ENCODE measurements at regions not wholly inside any gene's neighbourhood (a gene's known extent, or its start where the extent isn't known, plus 50 kb on each side); places are given as distances from the start of the nearest gene placed in this dataset.

DNA sequence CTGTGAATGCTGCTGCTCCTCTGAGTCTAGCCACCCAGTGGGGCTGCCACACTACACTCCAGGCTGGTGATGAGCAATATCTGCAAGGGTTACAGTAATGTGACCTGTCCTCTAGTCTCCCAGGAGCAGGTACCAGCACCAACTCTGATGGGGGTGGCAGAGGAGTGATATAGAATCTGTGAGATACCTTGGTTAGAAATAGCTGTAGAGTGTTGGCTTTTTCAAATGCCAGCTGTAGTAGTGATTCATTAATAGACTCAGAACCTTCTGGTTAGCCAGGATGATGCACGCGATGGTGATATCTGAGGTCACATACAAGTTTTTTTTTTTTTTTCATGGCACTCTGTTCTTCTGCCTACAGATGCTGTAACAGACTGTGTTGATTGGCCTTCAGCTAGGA is 757.1 kb downstream of the INHBA start:
- no peaks in the 10 kb centered on the region for H3K36me3 ChIP-seq (ENCODE audit: control insufficient read depth, insufficient read depth, low read length)

GRCh38 chr7:40944981-40945585 is 757.8 kb downstream of the INHBA start:
- Histone ChIP-seq H3K27ac (ENCODE audit: low read depth, low read length) (no peak overlapping the region), H3K27me3 (ENCODE audit: control insufficient read depth, insufficient read depth, low read length) (no peaks in the 10 kb centered on the region), H3K4me1 (ENCODE audit: control insufficient read depth, insufficient read depth, low read length) (no peaks in the 10 kb centered on the region), H3K9ac (ENCODE audit: low read length) (no peak overlapping the region), H3K9me3 (ENCODE audit: control insufficient read depth, insufficient read depth, low read depth, low read length) (peaks cover 10% of the 10 kb centered on the region; the same call in 1 of the 2 replicates), H3K36me3 (ENCODE audit: control insufficient read depth, insufficient read depth, low read length) (no peaks in the 10 kb centered on the region), H3K4me3 (ENCODE audit: low read depth, low read length) (no peak overlapping the region)

More for the DNA sequence above, 757.1 kb downstream of the INHBA start:
- Histone ChIP-seq H3K9me3 (ENCODE audit: control insufficient read depth, insufficient read depth, low read depth, low read length) (peaks cover 10% of the 10 kb centered on the region; the same call in 1 of the 2 replicates), H3K27ac (ENCODE audit: low read depth, low read length) (no peak overlapping the region), H3K4me1 (ENCODE audit: control insufficient read depth, insufficient read depth, low read length) (no peaks in the 10 kb centered on the region), H3K27me3 (ENCODE audit: control insufficient read depth, insufficient read depth, low read length) (no peaks in the 10 kb centered on the region), H3K9ac (ENCODE audit: low read length) (no peak overlapping the region), H3K4me3 (ENCODE audit: low read depth, low read length) (no peak overlapping the region)

DNA sequence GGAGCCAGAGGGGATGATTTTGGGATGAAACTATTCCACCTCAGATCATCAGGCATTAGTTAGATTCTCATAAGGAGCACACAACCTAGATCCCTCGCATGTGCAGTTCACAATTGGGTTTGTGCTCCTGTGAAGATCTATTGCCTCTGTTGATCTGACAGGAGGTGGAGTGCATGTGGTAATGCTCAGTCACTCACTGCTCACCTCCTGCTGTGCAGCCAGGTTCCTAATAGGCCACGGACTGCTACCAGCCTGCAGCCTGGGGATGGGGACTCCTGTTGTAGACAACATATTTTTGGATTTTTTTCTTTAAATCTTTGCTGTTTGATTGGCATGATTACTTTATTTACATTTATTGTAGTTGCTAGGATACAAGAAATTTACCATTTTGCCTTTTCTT is 765.0 kb downstream of the INHBA start:
- H3K27me3 ChIP-seq (ENCODE audit: control insufficient read depth, insufficient read depth, low read length): no peaks in the 10 kb centered on the region
- H3K9me3 ChIP-seq (ENCODE audit: control insufficient read depth, insufficient read depth, low read depth, low read length): peaks cover 4% of the 10 kb centered on the region

GRCh38 chr7:40935435-40935834 is 767.5 kb downstream of the INHBA start:
- Histone ChIP-seq H3K9ac (ENCODE audit: low read length) (no peak overlapping the region), H3K36me3 (ENCODE audit: control insufficient read depth, insufficient read depth, low read length) (no peaks in the 10 kb centered on the region), H3K4me3 (ENCODE audit: low read depth, low read length) (no peak overlapping the region), H3K27me3 (ENCODE audit: control insufficient read depth, insufficient read depth, low read length) (no peaks in the 10 kb centered on the region), H3K9me3 (ENCODE audit: control insufficient read depth, insufficient read depth, low read depth, low read length) (peaks cover 4% of the 10 kb centered on the region), H3K27ac (ENCODE audit: low read depth, low read length) (no peak overlapping the region), H3K4me1 (ENCODE audit: control insufficient read depth, insufficient read depth, low read length) (no peaks in the 10 kb centered on the region)

More for the DNA sequence above, 765.0 kb downstream of the INHBA start:
- H3K27ac ChIP-seq (ENCODE audit: low read depth, low read length): no peak overlapping the region
- no peaks in the 10 kb centered on the region for H3K36me3 ChIP-seq (ENCODE audit: control insufficient read depth, insufficient read depth, low read length)
- H3K4me3 ChIP-seq (ENCODE audit: low read depth, low read length): no peak overlapping the region
- no peak overlapping the region for H3K9ac ChIP-seq (ENCODE audit: low read length)
- H3K4me1 ChIP-seq (ENCODE audit: control insufficient read depth, insufficient read depth, low read length): no peaks in the 10 kb centered on the region

DNA sequence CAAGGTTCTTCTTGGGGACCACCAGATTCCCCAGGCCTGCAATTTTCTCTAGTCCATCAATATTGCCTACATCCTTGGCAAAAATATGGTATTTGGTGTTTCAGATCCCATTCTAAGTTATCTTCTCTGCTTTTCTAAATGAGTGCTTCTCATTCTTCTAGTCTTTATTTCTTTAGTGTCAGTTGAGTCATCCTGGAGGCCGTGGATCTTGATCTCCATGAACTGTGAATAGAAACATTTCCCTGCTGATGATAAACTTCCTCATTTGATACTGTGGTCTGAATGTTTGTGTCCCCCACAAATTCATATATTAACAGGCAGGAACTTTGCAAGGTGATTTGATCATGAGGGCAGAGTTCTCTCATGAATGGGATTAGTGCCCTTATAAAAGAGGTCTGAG is 779.3 kb downstream of the INHBA start:
- Histone ChIP-seq H3K4me1 (ENCODE audit: control insufficient read depth, insufficient read depth, low read length) (no peaks in the 10 kb centered on the region), H3K36me3 (ENCODE audit: control insufficient read depth, insufficient read depth, low read length) (no peaks in the 10 kb centered on the region), H3K27me3 (ENCODE audit: control insufficient read depth, insufficient read depth, low read length) (no peaks in the 10 kb centered on the region), H3K4me3 (ENCODE audit: low read depth, low read length) (no peak overlapping the region), H3K27ac (ENCODE audit: low read depth, low read length) (no peak overlapping the region), H3K9ac (ENCODE audit: low read length) (no peak overlapping the region), H3K9me3 (ENCODE audit: control insufficient read depth, insufficient read depth, low read depth, low read length) (no peaks in the 10 kb centered on the region)

DNA sequence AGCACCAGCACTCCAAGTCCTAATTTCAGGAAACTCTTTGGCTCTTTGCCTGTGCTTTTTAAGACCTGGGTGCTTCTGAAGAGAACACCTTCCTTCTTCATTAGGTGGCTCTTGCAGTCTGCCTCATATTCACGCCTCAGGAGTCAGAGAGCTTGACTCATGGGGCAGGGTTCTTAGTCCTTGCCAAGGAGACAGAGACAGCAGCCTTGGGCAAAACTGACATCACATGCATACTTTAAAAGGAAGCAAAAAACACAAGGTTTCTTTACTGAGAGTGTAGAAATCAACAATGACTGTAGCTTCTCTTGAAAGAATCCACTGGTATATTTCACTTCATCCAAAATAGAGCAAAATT is 780.6 kb downstream of the INHBA start:
- no peaks in the 10 kb centered on the region for H3K9me3 ChIP-seq (ENCODE audit: control insufficient read depth, insufficient read depth, low read depth, low read length)
- H3K36me3 ChIP-seq (ENCODE audit: control insufficient read depth, insufficient read depth, low read length): no peaks in the 10 kb centered on the region
- H3K4me3 ChIP-seq (ENCODE audit: low read depth, low read length): no peak overlapping the region
- H3K4me1 ChIP-seq (ENCODE audit: control insufficient read depth, insufficient read depth, low read length): no peaks in the 10 kb centered on the region
- no peak overlapping the region for H3K27ac ChIP-seq (ENCODE audit: low read depth, low read length)
- H3K9ac ChIP-seq (ENCODE audit: low read length): no peak overlapping the region
- no peaks in the 10 kb centered on the region for H3K27me3 ChIP-seq (ENCODE audit: control insufficient read depth, insufficient read depth, low read length)

DNA sequence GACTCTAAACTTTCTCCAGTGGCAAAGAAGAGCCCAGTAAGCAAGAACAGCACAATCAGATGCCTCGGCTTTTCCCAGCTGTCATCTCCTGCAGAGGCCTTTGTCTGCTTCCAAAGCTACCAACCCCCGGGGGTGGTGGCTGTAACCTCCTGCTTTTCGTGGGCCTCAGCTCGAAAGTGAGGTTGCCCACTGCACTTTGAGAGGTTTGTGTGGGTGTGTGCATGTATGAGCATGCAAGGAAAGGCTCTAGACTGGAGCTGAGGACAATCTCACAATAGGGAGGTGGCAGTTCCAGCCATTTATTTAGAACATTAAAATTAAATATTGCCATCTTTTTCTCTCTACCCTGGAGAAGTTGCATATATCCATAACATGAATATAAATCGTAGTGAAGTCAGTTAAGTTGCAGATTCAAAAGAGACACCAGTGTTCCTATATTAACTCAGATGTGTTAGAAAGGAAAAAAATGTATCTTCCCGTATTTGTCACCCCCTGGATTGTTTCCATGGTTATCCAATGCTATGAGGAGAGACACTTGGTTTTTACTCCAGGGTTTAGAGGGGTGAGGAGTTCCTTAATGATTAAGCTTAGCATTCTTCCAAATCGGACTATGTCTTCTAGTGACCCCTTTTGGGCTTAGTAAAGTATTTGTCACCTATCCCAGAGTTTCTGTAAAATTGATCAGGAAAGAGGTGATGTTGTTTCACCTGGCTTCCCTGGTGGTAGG is 781.1 kb downstream of the INHBA start:
- H3K4me3 ChIP-seq (ENCODE audit: low read depth, low read length): no peak overlapping the region
- no peaks in the 10 kb centered on the region for H3K36me3 ChIP-seq (ENCODE audit: control insufficient read depth, insufficient read depth, low read length)
- H3K27ac ChIP-seq (ENCODE audit: low read depth, low read length): no peak overlapping the region
- H3K27me3 ChIP-seq (ENCODE audit: control insufficient read depth, insufficient read depth, low read length): no peaks in the 10 kb centered on the region
- no peaks in the 10 kb centered on the region for H3K4me1 ChIP-seq (ENCODE audit: control insufficient read depth, insufficient read depth, low read length)
- no peaks in the 10 kb centered on the region for H3K9me3 ChIP-seq (ENCODE audit: control insufficient read depth, insufficient read depth, low read depth, low read length)
- H3K9ac ChIP-seq (ENCODE audit: low read length): no peak overlapping the region

GRCh38 chr7:40918701-40919271 is 784.0 kb downstream of the SUGCT start:
- Histone ChIP-seq H3K27ac (ENCODE audit: low read depth, low read length) (no peak overlapping the region), H3K36me3 (ENCODE audit: control insufficient read depth, insufficient read depth, low read length) (no peaks in the 10 kb centered on the region), H3K4me3 (ENCODE audit: low read depth, low read length) (no peak overlapping the region), H3K9ac (ENCODE audit: low read length) (no peak overlapping the region), H3K27me3 (ENCODE audit: control insufficient read depth, insufficient read depth, low read length) (no peaks in the 10 kb centered on the region), H3K9me3 (ENCODE audit: control insufficient read depth, insufficient read depth, low read depth, low read length) (no peaks in the 10 kb centered on the region), H3K4me1 (ENCODE audit: control insufficient read depth, insufficient read depth, low read length) (no peaks in the 10 kb centered on the region)

- H3K9me3 ChIP-seq (ENCODE audit: control insufficient read depth, insufficient read depth, low read depth, low read length): no peaks in the 10 kb centered on the region
- H3K4me1 ChIP-seq (ENCODE audit: control insufficient read depth, insufficient read depth, low read length): no peaks in the 10 kb centered on the region
- H3K27me3 ChIP-seq (ENCODE audit: control insufficient read depth, insufficient read depth, low read length): no peaks in the 10 kb centered on the region
- H3K4me3 ChIP-seq (ENCODE audit: low read depth, low read length): no peak overlapping the region
- no peaks in the 10 kb centered on the region for H3K36me3 ChIP-seq (ENCODE audit: control insufficient read depth, insufficient read depth, low read length)
- no peak overlapping the region for H3K27ac ChIP-seq (ENCODE audit: low read depth, low read length)
- H3K9ac ChIP-seq (ENCODE audit: low read length): no peak overlapping the region
Measured at GRCh38 chr7:40916813-40917212, 782.0 kb downstream of the SUGCT start.

DNA sequence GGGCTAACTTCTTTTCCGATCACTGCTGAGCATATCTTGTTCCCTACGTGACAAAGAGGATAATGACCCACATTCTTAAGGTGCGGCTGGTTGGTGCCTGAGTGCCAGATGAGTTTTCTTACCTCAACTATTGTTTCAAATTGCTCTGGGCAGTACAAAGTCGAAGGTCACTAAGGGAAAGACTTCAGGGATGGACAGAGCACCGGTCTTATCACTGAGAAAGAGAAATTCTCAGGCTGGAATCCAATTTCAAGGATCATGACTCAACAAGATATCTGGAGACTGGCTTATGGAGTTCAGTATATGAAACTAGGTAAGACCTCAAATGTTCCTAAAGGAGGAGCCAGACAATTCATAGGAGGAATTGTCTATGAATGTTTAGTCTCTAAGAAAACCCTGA is 780.3 kb downstream of the SUGCT start:
- H3K27ac ChIP-seq (ENCODE audit: low read depth, low read length): no peak overlapping the region
- no peaks in the 10 kb centered on the region for H3K27me3 ChIP-seq (ENCODE audit: control insufficient read depth, insufficient read depth, low read length)
- no peak overlapping the region for H3K4me3 ChIP-seq (ENCODE audit: low read depth, low read length)
- H3K9ac ChIP-seq (ENCODE audit: low read length): no peak overlapping the region
- no peaks in the 10 kb centered on the region for H3K9me3 ChIP-seq (ENCODE audit: control insufficient read depth, insufficient read depth, low read depth, low read length)
- H3K36me3 ChIP-seq (ENCODE audit: control insufficient read depth, insufficient read depth, low read length): no peaks in the 10 kb centered on the region
- H3K4me1 ChIP-seq (ENCODE audit: control insufficient read depth, insufficient read depth, low read length): no peaks in the 10 kb centered on the region
